H9 (cell line): ENCODE measurements at regions not wholly inside any gene's neighbourhood (a gene's known extent, or its start where the extent isn't known, plus 50 kb on each side); places are given as distances from the start of the nearest gene placed in this dataset.

ENCODE experiments used
- DNase-seq: peaks from one replicate; pipeline ENCODE4 v3.0.0-alpha.2; 2017
- H2AFZ ChIP-seq: one replicate; pipeline ENCODE4 v1.6.1; 2013; ENCODE audit warnings: mild to moderate bottlenecking, low read length, control low read depth, moderate library complexity
- H2AK5ac ChIP-seq: 2 replicates; pipeline ENCODE4 v1.6.1; 2013; ENCODE audit warnings: low read length, control low read depth, mixed read lengths; ENCODE audit not compliant: insufficient read length
- H2BK120ac ChIP-seq: one replicate; pipeline ENCODE4 v1.6.1; 2013; ENCODE audit warnings: low read depth, mild to moderate bottlenecking, low read length, control low read depth, inconsistent platforms; ENCODE audit not compliant: poor library complexity, severe bottlenecking
- H2BK12ac ChIP-seq: 2 replicates; pipeline ENCODE4 v1.6.1; 2013; ENCODE audit warnings: low read length, control low read depth, mixed read lengths, low read depth; ENCODE audit not compliant: insufficient read length
- H2BK15ac ChIP-seq: 2 replicates; pipeline ENCODE4 v1.6.1; 2013; ENCODE audit warnings: low read depth, low read length, control low read depth
- H2BK20ac ChIP-seq: one replicate; pipeline ENCODE4 v1.6.1; 2013; ENCODE audit warnings: low read depth, mild to moderate bottlenecking, low read length, control low read depth, inconsistent platforms; ENCODE audit not compliant: poor library complexity, severe bottlenecking
- H2BK5ac ChIP-seq: 2 replicates; pipeline ENCODE4 v1.6.1; 2013; ENCODE audit warnings: low read length, control low read depth, mixed read lengths; ENCODE audit not compliant: insufficient read length
- H3K14ac ChIP-seq: 2 replicates; pipeline ENCODE4 v1.6.1; 2013; ENCODE audit warnings: low read length, control low read depth; ENCODE audit not compliant: insufficient read depth
- H3K18ac ChIP-seq: 2 replicates; pipeline ENCODE4 v1.6.1; 2013; ENCODE audit warnings: low read depth, mild to moderate bottlenecking, mixed read lengths, low read length, control low read depth; ENCODE audit not compliant: insufficient read length
- H3K23ac ChIP-seq: 2 replicates; pipeline ENCODE4 v1.6.1; 2013; ENCODE audit warnings: low read length, control low read depth, mixed read lengths, low read depth; ENCODE audit not compliant: insufficient read length
- H3K23me2 ChIP-seq: 2 replicates; pipeline ENCODE4 v1.6.1; 2013; ENCODE audit warnings: low read depth, mild to moderate bottlenecking, mixed read lengths, low read length, control low read depth; ENCODE audit not compliant: insufficient read length, poor library complexity, severe bottlenecking
- H3K27ac ChIP-seq: 2 replicates; pipeline ENCODE4 v1.5.1; 2013; ENCODE audit warnings: low read length, control low read depth, mixed read lengths, low read depth; ENCODE audit not compliant: insufficient read length
- H3K27me3 ChIP-seq: 2 replicates; pipeline ENCODE4 v1.6.1; 2013; ENCODE audit warnings: low read length, control low read depth, inconsistent platforms; ENCODE audit not compliant: insufficient read depth
- H3K4ac ChIP-seq: 2 replicates; pipeline ENCODE4 v1.6.1; 2013; ENCODE audit warnings: low read depth, mild to moderate bottlenecking, control low read depth, inconsistent platforms, low read length, moderate library complexity
- H3K4me1 ChIP-seq: 2 replicates; pipeline ENCODE4 v1.6.1; 2013; ENCODE audit warnings: low read length, control low read depth, inconsistent platforms; ENCODE audit not compliant: insufficient read depth
- H3K4me2 ChIP-seq: 2 replicates; pipeline ENCODE4 v1.6.1; 2013; ENCODE audit warnings: low read length, control low read depth, mixed read lengths; ENCODE audit not compliant: insufficient read length, insufficient read depth
- H3K56ac ChIP-seq: 2 replicates; pipeline ENCODE4 v1.6.1; 2013; ENCODE audit warnings: low read depth, mild to moderate bottlenecking, mixed read lengths, low read length, control low read depth; ENCODE audit not compliant: insufficient read length
- H3K79me1 ChIP-seq: 2 replicates; pipeline ENCODE4 v1.6.1; 2013; ENCODE audit warnings: low read depth, mild to moderate bottlenecking, moderate library complexity, low read length, control low read depth, inconsistent platforms; ENCODE audit not compliant: insufficient read depth, poor library complexity, severe bottlenecking
- H3K79me2 ChIP-seq: 2 replicates; pipeline ENCODE4 v1.6.1; 2013; ENCODE audit warnings: low read length, control low read depth, inconsistent platforms; ENCODE audit not compliant: insufficient read depth
- H3K9ac ChIP-seq: 2 replicates; pipeline ENCODE4 v1.6.1; 2013; ENCODE audit warnings: low read length, control low read depth, mixed read lengths; ENCODE audit not compliant: insufficient read length; ENCODE audit errors: extremely low read depth
- H3K9me3 ChIP-seq: one replicate; pipeline ENCODE4 v1.6.1; 2013; ENCODE audit warnings: low read depth, low read length, inconsistent platforms; ENCODE audit not compliant: control insufficient read depth
- H3T11ph ChIP-seq: one replicate; pipeline ENCODE4 v1.6.1; 2013; ENCODE audit warnings: mild to moderate bottlenecking, low read length, control low read depth, inconsistent platforms
- H4K20me1 ChIP-seq: one replicate; pipeline ENCODE4 v1.6.1; 2013; ENCODE audit not compliant: control insufficient read depth, insufficient read length, insufficient read depth
- H4K5ac ChIP-seq: 2 replicates; pipeline ENCODE4 v1.6.1; 2013; ENCODE audit warnings: low read depth, mild to moderate bottlenecking, mixed read lengths, low read length, control low read depth; ENCODE audit not compliant: insufficient read length
- H4K8ac ChIP-seq: replicated peaks from 2 replicates; pipeline ENCODE4 v1.6.1; 2013; ENCODE audit warnings: low read length, control low read depth, mixed read lengths, low read depth; ENCODE audit not compliant: insufficient read length
- H4K91ac ChIP-seq: 2 replicates; pipeline ENCODE4 v1.6.1; 2013; ENCODE audit warnings: low read depth, mild to moderate bottlenecking, moderate library complexity, mixed read lengths, low read length, control low read depth; ENCODE audit not compliant: insufficient read length
- H3K27ac Mint-ChIP-seq, 3 experiments: 2 replicates in 2 of 3; 3 replicates in 1 of 3; pipeline ENCODE4 v1.8.0; 2020 to 2021; ENCODE audit warnings: mixed read lengths in 3 of 3, mild to moderate bottlenecking in 1 of 3, moderate library complexity in 1 of 3
- H3K27me3 Mint-ChIP-seq: 2 replicates; pipeline ENCODE4 v1.8.0; 2021; ENCODE audit warnings: low read depth, mild to moderate bottlenecking, moderate library complexity, mixed read lengths
- H3K36me3 Mint-ChIP-seq, 3 experiments: 2 replicates in 2 of 3; 3 replicates in 1 of 3; pipeline ENCODE4 v1.8.0; 2020 to 2021; ENCODE audit warnings: low read depth in 3 of 3, mixed read lengths in 3 of 3; ENCODE audit not compliant: insufficient read depth in 1 of 3
- H3K4me1 Mint-ChIP-seq, 2 experiments: 2 replicates each; pipeline ENCODE4 v1.8.0; 2020; ENCODE audit warnings: mixed read lengths in 2 of 2
- H3K4me3 Mint-ChIP-seq, 2 experiments: 2 replicates in 1 of 2; 3 replicates in 1 of 2; pipeline ENCODE4 v1.8.0; 2020 to 2021; ENCODE audit warnings: mild to moderate bottlenecking in 2 of 2, mixed read lengths in 2 of 2, moderate library complexity in 1 of 2
- H3K9me3 Mint-ChIP-seq, 2 experiments: 2 replicates in 1 of 2; 3 replicates in 1 of 2; pipeline ENCODE4 v1.8.0; 2020; ENCODE audit warnings: mild to moderate bottlenecking in 2 of 2, mixed read lengths in 2 of 2, moderate library complexity in 1 of 2
- CTCF ChIP-seq: fragments of 200-600 bp; sonication (generic); conservative IDR thresholded peaks from 3 replicates; pipeline ENCODE4 v1.8.0; 2021; ENCODE audit warnings: antibody characterized with exemption, mild to moderate bottlenecking
- WGBS: extraction: QIAGEN DNeasy Blood & Tissue Kit; methylation state at CpG from one replicate; pipeline ENCODE4 v1.1.7; 2013; ENCODE audit warnings: missing lambda C conversion rate, low lambda C conversion rate, mixed read lengths; ENCODE audit not compliant: insufficient read length; ENCODE audit errors: extremely low coverage; 5-methylcytosine and 5-hydroxymethylcytosine counted together

- Histone ChIP-seq H3K23ac (no peak overlapping the region), H3K18ac (no peak overlapping the region), H3K79me1 (no peaks in the 10 kb centered on the region), H2AFZ (no peak overlapping the region), H3K14ac (no peak overlapping the region), H4K5ac (no peak overlapping the region), H3K4me2 (no peak overlapping the region), H3T11ph (no peak overlapping the region), H3K9ac (no peak overlapping the region), H4K8ac (no peak overlapping the region), H3K27ac (no peak overlapping the region), H3K56ac (no peak overlapping the region), H3K27me3 (no peaks in the 10 kb centered on the region), H2AK5ac (no peak overlapping the region), H3K4ac (no peak overlapping the region), H3K4me1 (no peaks in the 10 kb centered on the region), H3K79me2 (no peaks in the 10 kb centered on the region), H2BK20ac (no peak overlapping the region), H2BK12ac (no peak overlapping the region), H2BK15ac (no peak overlapping the region), H2BK5ac (no peak overlapping the region), H4K91ac (no peak overlapping the region), H4K20me1 (no peaks in the 10 kb centered on the region), H3K9me3 (peaks cover 9% of the 10 kb centered on the region), H3K23me2 (no peaks in the 10 kb centered on the region), H2BK120ac (no peak overlapping the region)
- DNase-seq: no peak
- H3K9me3 Mint-ChIP-seq: peaks cover 21 to 26% of the 10 kb centered on the region in 2 experiments
- no peak overlapping the region for H3K4me3 Mint-ChIP-seq
- H3K27me3 Mint-ChIP-seq: peaks cover 33% of the 10 kb centered on the region
- no peak for TF ChIP-seq CTCF
- peaks cover 1 to 15% (median 2%) of the 10 kb centered on the region in 3 experiments; a peak in 5 of 7 replicates for H3K36me3 Mint-ChIP-seq
- no CpG with 5 or more reads among the region's 4 CpGs for WGBS
- H3K4me1 Mint-ChIP-seq: peaks cover 0 to 5% of the 10 kb centered on the region in 2 experiments; a peak in 2 of 4 replicates
- H3K27ac Mint-ChIP-seq: no peak overlapping the region
These were observed 118.4 kb upstream of the DEPDC1 start for GRCh38 chr1:68615312-68615711.
